A549 (cell line): ENCODE measurements at regions not wholly inside any gene's neighbourhood (a gene's known extent, or its start where the extent isn't known, plus 50 kb on each side); places are given as distances from the start of the nearest gene placed in this dataset.

Experiments used
- ATAC-seq, 2 experiments: fragments of 200-7000 bp in 1 of 2; fragments of >200 bp in 1 of 2; cut with Nextera tagmentation in 1 of 2; cut with Tn5 transposase in 1 of 2; 3 replicates each; pipeline versions ENCODE4 v1.8.0 to v1.9.1; 2018 to 2020; ENCODE audit warnings: mild to moderate bottlenecking in 1 of 2, moderate library complexity in 1 of 2
- CTCF ChIA-PET: fragments of 300-600 bp; sonication (Branson Sonifier 250); formaldehyde crosslinking; extraction: SDS; loops from one replicate; lab custom pipeline; 2021; ENCODE audit warnings: antibody characterized with exemption, inconsistent platforms; lab: Yijun Ruan, JAX
- POLR2A ChIA-PET: fragments of 350-600 bp; formaldehyde crosslinking; extraction: SDS; loops from one replicate; lab custom pipeline; 2021; ENCODE audit warnings: antibody characterized with exemption, inconsistent platforms; lab: Yijun Ruan, JAX
- DNase-seq, 2 experiments: peaks; one replicate each; pipeline versions ENCODE4 v3.0.0 to v3.0.0-alpha.2; 2011 to 2016; ENCODE audit warnings: low read depth in 1 of 2, low spot score in 1 of 2
- FAIRE-seq: peaks from 2 replicates; lab custom pipeline; 2011; peaks lifted over from hg19 to GRCh38; lab: Jason Lieb, UNC
- H3K27ac ChIP-seq, 2 experiments: fragments of >200 bp; sonication (Bioruptor Twin); formaldehyde crosslinking; 3 replicates each; pipeline ENCODE4 v1.5.1; 2016 to 2017
- H3K4me1 ChIP-seq: fragments of >200 bp; sonication (Bioruptor Twin); formaldehyde crosslinking; 3 replicates; pipeline ENCODE4 v1.6.1; 2016
- H3K4me2 ChIP-seq: fragments of >200 bp; sonication (Bioruptor Twin); formaldehyde crosslinking; 3 replicates; pipeline ENCODE4 v1.6.1; 2016
- H3K4me3 ChIP-seq: fragments of >200 bp; sonication (Bioruptor Twin); formaldehyde crosslinking; 3 replicates; pipeline ENCODE4 v1.5.1; 2016
- H3K9me3 ChIP-seq: fragments of >200 bp; sonication (Bioruptor Twin); formaldehyde crosslinking; 3 replicates; pipeline ENCODE4 v1.6.1; 2016
- BHLHE40 ChIP-seq: IDR thresholded peaks from 2 replicates; pipeline ENCODE4 v1.6.1; 2012; ENCODE audit warnings: low read depth, low read length, inconsistent platforms
- CBX2 ChIP-seq: fragments of 200-600 bp; sonication (generic); IDR thresholded peaks from 2 replicates; pipeline ENCODE4 v1.6.1; 2016; ENCODE audit warnings: low read depth, mild to moderate bottlenecking, borderline replicate concordance
- CEBPB ChIP-seq, 2 experiments: fragments of >200 bp in 1 of 2; sonication (Bioruptor Twin) in 1 of 2; formaldehyde crosslinking in 1 of 2; IDR thresholded peaks; 2 replicates each; pipeline ENCODE4 v1.6.1; 2012 to 2016
- CHD4 ChIP-seq: fragments of 200-600 bp; sonication (generic); IDR thresholded peaks from 2 replicates; pipeline ENCODE4 v1.6.1; 2016; ENCODE audit warnings: antibody characterized with exemption, mild to moderate bottlenecking, borderline replicate concordance
- EP300 ChIP-seq, 2 experiments: fragments of >200 bp; sonication (Bioruptor Twin); formaldehyde crosslinking; IDR thresholded peaks; 2 replicates in 1 of 2; 3 replicates in 1 of 2; pipeline ENCODE4 v1.6.1; 2016 to 2017
- FOSB ChIP-seq: fragments of 250-450 bp; sonication (Bioruptor Pico); IDR thresholded peaks from 2 replicates; pipeline ENCODE4 v1.5.0; 2020; ENCODE audit warnings: mild to moderate bottlenecking, moderate library complexity
- FOSL2 ChIP-seq, 2 experiments: fragments of 450-650 bp in 1 of 2; fragments of >200 bp in 1 of 2; sonication (Bioruptor Twin) in 1 of 2; formaldehyde crosslinking; IDR thresholded peaks; 2 replicates each; pipeline versions ENCODE4 v1.5.0 to v1.6.1; 2016 to 2020; ENCODE audit warnings: mild to moderate bottlenecking in 1 of 2, moderate library complexity in 1 of 2
- FOXS1 ChIP-seq: fragments of 250-450 bp; sonication (Bioruptor Pico); IDR thresholded peaks from 2 replicates; pipeline ENCODE4 v1.5.0; 2020; ENCODE audit warnings: mild to moderate bottlenecking, moderate library complexity
- HDAC2 ChIP-seq: fragments of 200-600 bp; sonication (generic); IDR thresholded peaks from 2 replicates; pipeline ENCODE4 v1.6.1; 2016
- HEYL ChIP-seq: fragments of 250-450 bp; sonication (Bioruptor Pico); IDR thresholded peaks from 2 replicates; pipeline ENCODE4 v1.8.0; 2021; ENCODE audit warnings: mild to moderate bottlenecking, moderate library complexity
- HOXA7 ChIP-seq: fragments of 250-450 bp; sonication (Bioruptor Pico); IDR thresholded peaks from 2 replicates; pipeline ENCODE4 v1.5.0; 2020; ENCODE audit warnings: mild to moderate bottlenecking, moderate library complexity
- HOXB13 ChIP-seq: fragments of 250-450 bp; sonication (Bioruptor Pico); IDR thresholded peaks from 2 replicates; pipeline ENCODE4 v1.5.0; 2020; ENCODE audit warnings: low read depth, mild to moderate bottlenecking, moderate library complexity
- JUNB ChIP-seq: fragments of >200 bp; sonication (Bioruptor Twin); formaldehyde crosslinking; IDR thresholded peaks from 2 replicates; pipeline ENCODE4 v1.6.1; 2016
- MAZ ChIP-seq: fragments of 150-350 bp; IDR thresholded peaks from 2 replicates; pipeline ENCODE4 v1.6.1; 2014; ENCODE audit warnings: antibody characterized with exemption, low read depth, low read length, borderline replicate concordance
- NFE2L2 ChIP-seq: fragments of 150-350 bp; conservative IDR thresholded peaks from 2 replicates; pipeline ENCODE4 v1.6.1; 2014; ENCODE audit warnings: low read length
- NPAS2 ChIP-seq: fragments of 250-450 bp; sonication (Bioruptor Pico); IDR thresholded peaks from 2 replicates; pipeline ENCODE4 v1.8.0; 2022; ENCODE audit warnings: mild to moderate bottlenecking, moderate library complexity, borderline replicate concordance
- POLR2A ChIP-seq: IDR thresholded peaks from 2 replicates; pipeline ENCODE4 v1.6.1; 2012; ENCODE audit warnings: mild to moderate bottlenecking, low read length
- RAD21 ChIP-seq, 2 experiments: fragments of >200 bp in 1 of 2; sonication (Bioruptor Twin) in 1 of 2; formaldehyde crosslinking in 1 of 2; IDR thresholded peaks in 1 of 2; conservative IDR thresholded peaks in 1 of 2; 2 replicates in 1 of 2; 3 replicates in 1 of 2; pipeline ENCODE4 v1.6.1; 2012 to 2018; ENCODE audit warnings: inconsistent platforms in 1 of 2
- RNF2 ChIP-seq: fragments of 200-600 bp; sonication (generic); IDR thresholded peaks from 2 replicates; pipeline ENCODE4 v1.6.1; 2016; ENCODE audit warnings: low read depth, mild to moderate bottlenecking, antibody characterized with exemption, moderate library complexity, borderline replicate concordance
- SMC3 ChIP-seq: fragments of >200 bp; sonication (Bioruptor Twin); formaldehyde crosslinking; IDR thresholded peaks from 3 replicates; pipeline ENCODE4 v1.6.1; 2018; ENCODE audit warnings: inconsistent platforms
- TFCP2L1 ChIP-seq: fragments of 250-450 bp; sonication (Bioruptor Pico); IDR thresholded peaks from 2 replicates; pipeline ENCODE4 v1.5.0; 2021; ENCODE audit warnings: mild to moderate bottlenecking
- ZC3H11A ChIP-seq: fragments of 450-650 bp; IDR thresholded peaks from 2 replicates; pipeline ENCODE4 v1.6.1; 2014; ENCODE audit warnings: antibody characterized with exemption, mild to moderate bottlenecking
- ZFP36 ChIP-seq: fragments of 450-650 bp; IDR thresholded peaks from 2 replicates; pipeline ENCODE4 v1.6.1; 2014; ENCODE audit warnings: borderline replicate concordance; ENCODE audit not compliant: partially characterized antibody
- WGBS: methylation state at CpG from one replicate; pipeline ENCODE4 v1.1.6; 2017; ENCODE audit errors: missing lambda C conversion rate; 5-methylcytosine and 5-hydroxymethylcytosine counted together
- TF ChIP-seq, protein P1 (sequence below): fragments of 450-650 bp; IDR thresholded peaks from 2 replicates; pipeline ENCODE4 v1.6.1; 2014; ENCODE audit warnings: antibody characterized with exemption
- TF ChIP-seq, protein P2 (sequence below): fragments of >200 bp; sonication (Bioruptor Twin); formaldehyde crosslinking; IDR thresholded peaks from 3 replicates; pipeline ENCODE4 v1.6.1; 2016

DNA sequence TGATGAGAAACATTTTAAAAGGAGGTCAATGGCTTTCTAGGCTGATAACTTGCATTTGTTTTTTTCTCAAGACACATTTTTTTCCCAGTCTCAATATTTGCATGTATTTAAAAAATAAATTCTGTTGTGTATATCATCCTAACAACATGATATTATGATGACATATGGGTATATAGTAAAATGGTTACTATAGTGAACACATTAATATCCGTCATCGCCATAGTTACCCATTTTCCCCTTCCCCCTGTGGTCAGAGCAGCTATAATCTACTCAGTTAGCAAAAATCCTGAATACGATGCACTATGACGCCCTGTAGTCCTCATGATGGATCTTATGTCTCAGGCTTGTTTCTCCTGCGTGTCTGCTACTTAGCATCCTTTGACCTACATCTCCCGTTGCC is 60.9 kb upstream of the ZPBP start:
- no peak for ATAC-seq
- WGBS: 24% methylated on average over 6 of the region's 6 CpGs

DNA sequence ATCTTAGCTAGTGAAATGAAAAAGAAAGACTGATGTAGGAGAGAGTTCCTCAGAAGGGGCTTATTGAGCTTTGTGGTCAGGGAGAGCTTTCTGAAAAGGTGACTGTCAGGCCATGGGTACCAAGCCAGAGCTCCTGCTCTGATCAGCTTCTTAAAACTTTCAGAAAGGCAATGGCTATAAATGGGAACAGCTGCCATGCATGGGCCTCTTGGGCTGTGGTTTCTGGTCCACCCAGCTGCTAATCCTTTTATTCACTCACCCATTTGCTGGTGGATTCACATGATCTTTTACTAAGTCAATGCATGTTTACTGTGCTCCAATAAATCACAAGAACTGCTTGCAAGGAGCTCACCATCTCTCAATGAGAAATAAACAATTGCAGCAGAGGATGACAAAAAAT is 60.1 kb upstream of the ZPBP start:
- no peak overlapping the region for H3K4me2 ChIP-seq
- ChIA-PET POLR2A (no interaction called here), CTCF (interaction anchor here (0.7 to 1.6 kb wide), 4 partner anchors 8 to 1854 kb away, joined by 3 to 7 read pairs (median 3); no protein-coding TSS in a partner anchor)
- no peaks in the 10 kb centered on the region for H3K9me3 ChIP-seq
- H3K27ac ChIP-seq: no peak overlapping the region
- no peak for ATAC-seq
- no peak overlapping the region for H3K4me3 ChIP-seq
- no peak for DNase-seq
- no peaks in the 10 kb centered on the region for H3K4me1 ChIP-seq
- TF ChIP-seq RAD21 (conservative IDR thresholded peaks at IDR 0.05 in 1 of 2, IDR thresholded peaks at IDR 0.05 in 1 of 2) (no peak), SMC3 (no peak), MAZ (no peak), POLR2A (no peak)
- TF ChIP-seq, protein P1, sequence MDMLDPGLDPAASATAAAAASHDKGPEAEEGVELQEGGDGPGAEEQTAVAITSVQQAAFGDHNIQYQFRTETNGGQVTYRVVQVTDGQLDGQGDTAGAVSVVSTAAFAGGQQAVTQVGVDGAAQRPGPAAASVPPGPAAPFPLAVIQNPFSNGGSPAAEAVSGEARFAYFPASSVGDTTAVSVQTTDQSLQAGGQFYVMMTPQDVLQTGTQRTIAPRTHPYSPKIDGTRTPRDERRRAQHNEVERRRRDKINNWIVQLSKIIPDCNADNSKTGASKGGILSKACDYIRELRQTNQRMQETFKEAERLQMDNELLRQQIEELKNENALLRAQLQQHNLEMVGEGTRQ: no peak
- FAIRE-seq: no peak

More for the DNA sequence above, 60.9 kb upstream of the ZPBP start:
- POLR2A ChIA-PET: no interaction called here
- Histone ChIP-seq H3K4me1 (no peaks in the 10 kb centered on the region), H3K4me3 (no peak overlapping the region), H3K27ac (no peak overlapping the region), H3K9me3 (no peaks in the 10 kb centered on the region), H3K4me2 (no peak overlapping the region)
- FAIRE-seq: no peak
- DNase-seq: no peak
- TF ChIP-seq NPAS2 (CRISPR knock-in tag): no peak
- no peak for TF ChIP-seq TFCP2L1 (CRISPR knock-in tag)
- no peak for TF ChIP-seq RAD21 (conservative IDR thresholded peaks at IDR 0.05 in 1 of 2, IDR thresholded peaks at IDR 0.05 in 1 of 2)
- TF ChIP-seq FOSB: no peak
- TF ChIP-seq JUNB: no peak
- TF ChIP-seq EP300 (IDR thresholded peaks at IDR 0.05): no peak
- no peak for TF ChIP-seq HOXB13
- no peak for TF ChIP-seq HEYL
- no peak for TF ChIP-seq FOSL2 (IDR thresholded peaks at IDR 0.05)
- no peak for TF ChIP-seq FOSL2 (CRISPR knock-in tag; IDR thresholded peaks at IDR 0.05)
- TF ChIP-seq FOXS1: no peak
- no peak for TF ChIP-seq HOXA7
- no peak for TF ChIP-seq CEBPB (IDR thresholded peaks at IDR 0.05)
- TF ChIP-seq BHLHE40: no peak
- no peak for TF ChIP-seq NFE2L2
- TF ChIP-seq HDAC2: no peak
- TF ChIP-seq, protein P2, sequence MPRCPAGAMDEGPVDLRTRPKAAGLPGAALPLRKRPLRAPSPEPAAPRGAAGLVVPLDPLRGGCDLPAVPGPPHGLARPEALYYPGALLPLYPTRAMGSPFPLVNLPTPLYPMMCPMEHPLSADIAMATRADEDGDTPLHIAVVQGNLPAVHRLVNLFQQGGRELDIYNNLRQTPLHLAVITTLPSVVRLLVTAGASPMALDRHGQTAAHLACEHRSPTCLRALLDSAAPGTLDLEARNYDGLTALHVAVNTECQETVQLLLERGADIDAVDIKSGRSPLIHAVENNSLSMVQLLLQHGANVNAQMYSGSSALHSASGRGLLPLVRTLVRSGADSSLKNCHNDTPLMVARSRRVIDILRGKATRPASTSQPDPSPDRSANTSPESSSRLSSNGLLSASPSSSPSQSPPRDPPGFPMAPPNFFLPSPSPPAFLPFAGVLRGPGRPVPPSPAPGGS: no peak
- no peak for TF ChIP-seq CBX2
- TF ChIP-seq, all 56 proteins: peak for 0
- CTCF ChIA-PET: interaction anchor here (1.6 kb wide), 1 partner anchor 12 kb away, joined by 7 read pairs; no protein-coding TSS in a partner anchor

DNA sequence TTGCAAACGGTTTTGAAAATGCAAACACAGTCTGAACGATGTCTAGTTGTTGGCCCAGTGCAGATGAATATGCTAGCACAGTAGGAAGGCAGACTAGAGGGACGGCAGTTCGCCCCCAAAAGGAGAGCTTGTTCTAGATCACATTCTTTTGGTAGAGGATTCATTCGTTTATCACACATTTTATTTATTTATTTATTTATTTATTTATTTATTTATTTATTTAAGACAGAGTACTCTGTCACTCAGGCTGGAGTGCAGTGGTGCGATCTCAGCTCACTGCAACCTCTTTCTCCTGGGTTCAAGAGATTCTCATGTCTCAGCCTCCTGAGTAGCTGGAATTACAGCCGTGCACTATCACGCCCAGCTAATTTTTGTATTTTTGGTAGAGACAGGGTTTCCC is 59.4 kb upstream of the ZPBP start:
- CTCF ChIA-PET: interaction anchor here (0.7 to 1.6 kb wide), 4 partner anchors 9 to 1853 kb away, joined by 3 to 7 read pairs (median 3); no protein-coding TSS in a partner anchor
- WGBS: 31% methylated on average over 8 of the region's 8 CpGs
- POLR2A ChIA-PET: no interaction called here
- no peak overlapping the region for H3K27ac ChIP-seq
- FAIRE-seq (no peak), ATAC-seq (no peak), DNase-seq (no peak)
- no peaks in the 10 kb centered on the region for H3K9me3 ChIP-seq
- no peak for TF ChIP-seq CHD4
- peak; percentile 81 for TF ChIP-seq ZC3H11A
- TF ChIP-seq RNF2: no peak
- TF ChIP-seq ZFP36: no peak
- no peaks in the 10 kb centered on the region for H3K4me1 ChIP-seq
- H3K4me2 ChIP-seq: no peak overlapping the region
- H3K4me3 ChIP-seq: no peak overlapping the region
